ENCODE measurements at regions not wholly inside any gene's neighbourhood (a gene's known extent, or its start where the extent isn't known, plus 50 kb on each side); places are given as distances from the start of the nearest gene placed in this dataset.

GRCh38 chr19:29386970-29387369, 138.8 kb upstream of the VSTM2B start:
- H3K4me3 ChIP-seq: no peak overlapping the region
- ATAC-seq (no peak), DNase-seq (no peak)
- no peak for TF ChIP-seq CTCF (IDR thresholded peaks at IDR 0.05)
- H3K4me1 ChIP-seq: no peaks in the 10 kb centered on the region
- peaks cover 0 to 17% of the 10 kb centered on the region in 2 donors for H3K9me3 ChIP-seq
- H3K27me3 ChIP-seq: peaks cover 0 to 7% of the 10 kb centered on the region in 2 donors
- intact Hi-C loops (cut with DNase I): no loop called here
- H3K36me3 ChIP-seq: no peaks in the 10 kb centered on the region
- H3K27ac ChIP-seq: no peak overlapping the region

GRCh38 chr19:29387586-29387985, 138.2 kb upstream of the VSTM2B start:
- TF ChIP-seq CTCF (IDR thresholded peaks at IDR 0.05): no peak
- Histone ChIP-seq H3K9me3 (peaks cover 0 to 24% of the 10 kb centered on the region in 2 donors), H3K4me1 (no peaks in the 10 kb centered on the region), H3K36me3 (no peaks in the 10 kb centered on the region), H3K4me3 (no peak overlapping the region), H3K27me3 (peaks cover 0 to 7% of the 10 kb centered on the region in 2 donors), H3K27ac (no peak overlapping the region)
- intact Hi-C loops (cut with DNase I): no loop called here
- DNase-seq (no peak), ATAC-seq (no peak)

GRCh38 chr19:29389495-29389894, 136.3 kb upstream of the VSTM2B start:
- H3K9me3 ChIP-seq: peaks cover 0 to 25% of the 10 kb centered on the region in 2 donors

GRCh38 chr19:29390742-29391141, 135.1 kb upstream of the VSTM2B start:
- Histone ChIP-seq H3K4me3 (no peak overlapping the region), H3K9me3 (peaks cover 0 to 25% of the 10 kb centered on the region in 2 donors), H3K27ac (no peak overlapping the region), H3K4me1 (no peaks in the 10 kb centered on the region), H3K36me3 (no peaks in the 10 kb centered on the region), H3K27me3 (peaks cover 0 to 14% of the 10 kb centered on the region in 2 donors)
- no peak for TF ChIP-seq CTCF (IDR thresholded peaks at IDR 0.05)
- no peak for DNase-seq
- no peak for ATAC-seq
- intact Hi-C loops (cut with DNase I): no loop called here

More at GRCh38 chr19:29389495-29389894, 136.3 kb upstream of the VSTM2B start:
- ATAC-seq (no peak), DNase-seq (no peak)
- intact Hi-C loops (cut with DNase I): no loop called here
- Histone ChIP-seq H3K4me3 (no peak overlapping the region), H3K4me1 (no peaks in the 10 kb centered on the region), H3K27ac (no peak overlapping the region), H3K36me3 (no peaks in the 10 kb centered on the region), H3K27me3 (peaks cover 0 to 7% of the 10 kb centered on the region in 2 donors)
- TF ChIP-seq CTCF (IDR thresholded peaks at IDR 0.05): no peak

GRCh38 chr19:29393915-29394460, 131.8 kb upstream of the VSTM2B start:
- no peaks in the 10 kb centered on the region for H3K4me1 ChIP-seq
- ATAC-seq (no peak), DNase-seq (no peak)
- no peak overlapping the region for H3K27ac ChIP-seq
- H3K4me3 ChIP-seq: no peak overlapping the region
- H3K36me3 ChIP-seq: no peaks in the 10 kb centered on the region
- H3K27me3 ChIP-seq: peaks cover 0 to 22% of the 10 kb centered on the region in 2 donors
- no peak for TF ChIP-seq CTCF (IDR thresholded peaks at IDR 0.05)
- intact Hi-C loops (cut with DNase I): no loop called here
- peaks cover 0 to 25% of the 10 kb centered on the region in 2 donors for H3K9me3 ChIP-seq

All from left lung (tissue), 4 donors.